Ovary (tissue), 7 donors: ENCODE measurements at regions not wholly inside any gene's neighbourhood (a gene's known extent, or its start where the extent isn't known, plus 50 kb on each side); places are given as distances from the start of the nearest gene placed in this dataset.

Source experiments
- DNase-seq, 5 donors: peaks; one replicate each; pipeline ENCODE4 v3.0.0-alpha.2; 2019 to 2020
- H3K27ac ChIP-seq, 2 donors: fragments of 200-600 bp; one replicate each; pipeline versions ENCODE4 v1.5.1 to v1.8.0; 2019 to 2022
- H3K27me3 ChIP-seq: fragments of 200-600 bp; one replicate; pipeline ENCODE4 v1.8.0; 2022
- H3K36me3 ChIP-seq: fragments of 200-600 bp; sonication (generic); one replicate; pipeline ENCODE4 v1.5.1; 2019
- H3K4me1 ChIP-seq: one replicate; pipeline ENCODE4 v1.8.1; 2013; ENCODE audit warnings: mild to moderate bottlenecking, moderate library complexity; ENCODE audit not compliant: insufficient read depth
- H3K4me3 ChIP-seq: fragments of 200-600 bp; sonication (generic); one replicate; pipeline ENCODE4 v1.5.1; 2017
- H3K9me3 ChIP-seq, 2 donors: fragments of 200-600 bp in 1 of 2; sonication (generic) in 1 of 2; one replicate each; pipeline versions ENCODE4 v1.5.1 to v1.8.1; 2013 to 2019; ENCODE audit warnings: mild to moderate bottlenecking in 1 of 2, moderate library complexity in 1 of 2
- EP300 ChIP-seq: sonication (generic); formaldehyde crosslinking; IDR thresholded peaks from one replicate; pipeline ENCODE4 v1.6.1; 2017; ENCODE audit warnings: antibody characterized with exemption
- POLR2A ChIP-seq: fragments of 450-650 bp; IDR thresholded peaks from one replicate; pipeline ENCODE4 v1.6.1; 2017; ENCODE audit warnings: antibody characterized with exemption, mild to moderate bottlenecking, moderate library complexity
- WGBS, 3 donors: extraction: QIAGEN DNeasy Blood & Tissue Kit in 1 of 3; methylation state at CpG; one replicate each; pipeline versions ENCODE4 v1.1.5 to v1.1.7; 2013 to 2017; 5-methylcytosine and 5-hydroxymethylcytosine counted together
- intact Hi-C, 4 donors: fragments of 100-400 bp; cut with DNase I; formaldehyde crosslinking; loops; one replicate each; pipeline versions ENCODE4 v1.11.0 to v1.15.1; 2022 to 2023
- TF ChIP-seq, protein P1 (sequence below), 3 donors: fragments of 450-650 bp in 2 of 3; fragments of 200-600 bp in 1 of 3; IDR thresholded peaks; one replicate each; pipeline versions ENCODE4 v1.5.1 to v1.8.0; 2016 to 2022; ENCODE audit warnings: antibody characterized with exemption in 3 of 3, mild to moderate bottlenecking in 1 of 3
- donor health status: DM: no; HTN: no; CAD: no; lungs with moderate emphysema.
- donor health status: DM: no; HTN: no; CAD: no.
- donor health status: Bipolar disorder and iron deficiency.
- donor health status: DM: no; HTN: no; CAD: no.
- donor health status: DM: yes; HTN: yes; CAD: no.

DNA sequence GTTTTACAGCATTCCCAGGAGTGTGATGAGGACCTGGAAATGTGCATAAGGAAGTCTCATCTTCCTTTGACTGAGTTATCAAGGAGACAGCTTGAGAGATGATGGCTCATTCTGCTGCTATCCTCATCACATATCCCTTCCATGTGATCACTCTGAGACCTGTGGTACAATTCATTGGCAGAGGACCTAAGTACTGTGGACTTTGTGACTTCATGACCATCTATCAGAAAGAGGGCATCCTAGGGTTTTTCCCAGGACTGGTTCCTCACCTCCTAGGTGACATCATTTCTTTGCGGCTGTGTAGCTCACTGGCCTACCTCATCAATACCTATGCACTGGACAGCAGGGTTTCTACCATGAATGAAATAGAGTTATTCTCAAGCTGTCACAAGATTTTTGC is 172.1 kb upstream of the PLEKHG7 start:
- WGBS, 3 donors = 81 to 93% (median 86%) methylated on average over 1 of the region's 1 CpG
- intact Hi-C loops = no loop called here
- Histone ChIP-seq H3K4me3 (no peak overlapping the region), H3K36me3 (no peaks in the 10 kb centered on the region), H3K27ac (no peak overlapping the region), H3K27me3 (no peaks in the 10 kb centered on the region), H3K9me3 (no peaks in the 10 kb centered on the region), H3K4me1 (peaks cover 4% of the 10 kb centered on the region)
- TF ChIP-seq, protein P1, sequence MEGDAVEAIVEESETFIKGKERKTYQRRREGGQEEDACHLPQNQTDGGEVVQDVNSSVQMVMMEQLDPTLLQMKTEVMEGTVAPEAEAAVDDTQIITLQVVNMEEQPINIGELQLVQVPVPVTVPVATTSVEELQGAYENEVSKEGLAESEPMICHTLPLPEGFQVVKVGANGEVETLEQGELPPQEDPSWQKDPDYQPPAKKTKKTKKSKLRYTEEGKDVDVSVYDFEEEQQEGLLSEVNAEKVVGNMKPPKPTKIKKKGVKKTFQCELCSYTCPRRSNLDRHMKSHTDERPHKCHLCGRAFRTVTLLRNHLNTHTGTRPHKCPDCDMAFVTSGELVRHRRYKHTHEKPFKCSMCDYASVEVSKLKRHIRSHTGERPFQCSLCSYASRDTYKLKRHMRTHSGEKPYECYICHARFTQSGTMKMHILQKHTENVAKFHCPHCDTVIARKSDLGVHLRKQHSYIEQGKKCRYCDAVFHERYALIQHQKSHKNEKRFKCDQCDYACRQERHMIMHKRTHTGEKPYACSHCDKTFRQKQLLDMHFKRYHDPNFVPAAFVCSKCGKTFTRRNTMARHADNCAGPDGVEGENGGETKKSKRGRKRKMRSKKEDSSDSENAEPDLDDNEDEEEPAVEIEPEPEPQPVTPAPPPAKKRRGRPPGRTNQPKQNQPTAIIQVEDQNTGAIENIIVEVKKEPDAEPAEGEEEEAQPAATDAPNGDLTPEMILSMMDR (IDR thresholded peaks at IDR 0.05) = no peak
- TF ChIP-seq POLR2A (no peak), EP300 (no peak)
- no peak for DNase-seq

DNA sequence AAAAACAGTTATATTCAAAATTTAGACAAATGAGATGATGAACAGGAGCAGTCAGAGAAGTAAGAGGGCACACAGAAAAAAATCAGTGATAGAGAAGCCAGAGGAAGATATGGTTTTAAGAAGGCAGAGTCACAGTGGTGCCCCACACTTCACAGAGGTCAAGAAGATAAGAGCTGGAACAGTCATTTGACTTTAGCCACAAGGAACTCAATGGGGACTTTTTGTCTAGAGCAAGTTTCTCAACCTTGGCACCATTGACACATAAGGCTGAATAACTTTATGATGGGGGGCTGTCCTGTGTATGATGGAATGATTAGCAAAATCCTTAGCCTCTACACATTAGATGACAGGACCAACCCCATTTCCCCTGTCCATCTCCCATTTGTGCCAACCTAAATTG is 172.8 kb upstream of the PLEKHG7 start:
- TF ChIP-seq POLR2A = no peak
- TF ChIP-seq EP300 = no peak
- H3K27ac ChIP-seq = no peak overlapping the region
- H3K9me3 ChIP-seq = no peaks in the 10 kb centered on the region
- no peak overlapping the region for H3K4me3 ChIP-seq
- H3K4me1 ChIP-seq = peaks cover 4% of the 10 kb centered on the region
- intact Hi-C loops = no loop called here
- H3K36me3 ChIP-seq = no peaks in the 10 kb centered on the region
- no peaks in the 10 kb centered on the region for H3K27me3 ChIP-seq
- DNase-seq = no peak

GRCh38 chr12:92528586-92528985 is 174.2 kb upstream of the PLEKHG7 start:
- 92 to 99% (median 93%) methylated on average over 3 of the region's 3 CpGs for WGBS, 3 donors
- Histone ChIP-seq H3K27ac (no peak overlapping the region), H3K27me3 (no peaks in the 10 kb centered on the region), H3K36me3 (no peaks in the 10 kb centered on the region), H3K4me3 (no peak overlapping the region), H3K4me1 (peaks cover 4% of the 10 kb centered on the region), H3K9me3 (no peaks in the 10 kb centered on the region)
- intact Hi-C loops = no loop called here
- TF ChIP-seq, protein P1 (IDR thresholded peaks at IDR 0.05) = no peak
- TF ChIP-seq EP300 (no peak), POLR2A (no peak)
- no peak for DNase-seq

DNA sequence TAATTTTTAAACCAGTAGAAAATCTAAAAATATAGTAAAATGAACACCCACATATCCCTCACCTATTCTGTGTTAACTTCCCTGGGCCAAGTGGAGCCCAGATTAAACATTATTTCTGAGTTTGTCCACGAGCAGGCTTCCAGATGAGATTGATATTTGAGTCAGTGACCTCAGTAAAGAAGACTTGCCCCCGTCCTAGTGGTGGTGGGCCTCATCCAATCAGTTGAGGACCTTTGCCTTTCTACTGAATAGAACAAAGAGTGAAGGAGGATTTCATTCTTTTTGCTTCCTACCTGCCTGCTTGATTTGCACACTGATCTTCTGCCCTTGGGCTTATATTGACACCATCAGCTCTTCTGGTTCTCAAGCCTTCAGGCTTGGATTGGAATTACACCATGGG is 174.7 kb upstream of the PLEKHG7 start:
- Histone ChIP-seq H3K9me3 (no peaks in the 10 kb centered on the region), H3K36me3 (no peaks in the 10 kb centered on the region), H3K27me3 (no peaks in the 10 kb centered on the region), H3K27ac (no peak overlapping the region), H3K4me1 (no peaks in the 10 kb centered on the region), H3K4me3 (no peak overlapping the region)
- DNase-seq = no peak
- 82 to 95% (median 87%) methylated on average over 2 of the region's 2 CpGs for WGBS, 3 donors
- intact Hi-C loops = no loop called here
- TF ChIP-seq, protein P1 (IDR thresholded peaks at IDR 0.05) = no peak
- TF ChIP-seq EP300 = no peak
- no peak for TF ChIP-seq POLR2A

- H3K27ac ChIP-seq = no peak overlapping the region
- no peaks in the 10 kb centered on the region for H3K27me3 ChIP-seq
- H3K4me3 ChIP-seq = no peak overlapping the region
- H3K4me1 ChIP-seq = no peaks in the 10 kb centered on the region
- WGBS, 3 donors = 91 to 95% (median 93%) methylated on average over 4 of the region's 4 CpGs
- H3K9me3 ChIP-seq = no peaks in the 10 kb centered on the region
- intact Hi-C loops = no loop called here
- no peak for DNase-seq
- TF ChIP-seq, protein P1 (IDR thresholded peaks at IDR 0.05) = no peak
- TF ChIP-seq POLR2A = no peak
- no peak for TF ChIP-seq EP300
- no peaks in the 10 kb centered on the region for H3K36me3 ChIP-seq
Measured at GRCh38 chr12:92524489-92524888, 178.3 kb upstream of the PLEKHG7 start.
